Breast epithelium (tissue), 4 donors: ENCODE measurements at regions not wholly inside any gene's neighbourhood (a gene's known extent, or its start where the extent isn't known, plus 50 kb on each side); places are given as distances from the start of the nearest gene placed in this dataset.

Experiments used
- DNase-seq, 2 donors: peaks; one replicate each; pipeline ENCODE4 v3.0.0-alpha.2; 2019; ENCODE audit warnings: low spot score in 2 of 2
- H3K27ac ChIP-seq, 2 donors: fragments of 200-600 bp; sonication (generic) in 1 of 2; one replicate each; pipeline ENCODE4 v1.5.1; 2016 to 2019; ENCODE audit warnings: mild to moderate bottlenecking in 1 of 2
- H3K27me3 ChIP-seq, 2 donors: fragments of 200-600 bp; sonication (generic) in 1 of 2; one replicate each; pipeline versions ENCODE4 v1.5.1 to v1.6.0; 2017 to 2019; ENCODE audit warnings: control low read depth in 1 of 2, mild to moderate bottlenecking in 1 of 2
- H3K36me3 ChIP-seq: fragments of 200-600 bp; one replicate; pipeline ENCODE4 v1.5.1; 2019
- H3K4me1 ChIP-seq, 2 donors: fragments of 200-600 bp; sonication (generic); one replicate each; pipeline ENCODE4 v1.5.1; 2016 to 2019; ENCODE audit warnings: control low read depth in 1 of 2
- H3K4me3 ChIP-seq, 3 donors: fragments of 200-600 bp; sonication (generic); 1 replicate in 2 of 3; 2 replicates in 1 of 3; pipeline ENCODE4 v1.5.1; 2016 to 2019; ENCODE audit warnings: mild to moderate bottlenecking in 3 of 3, moderate library complexity in 2 of 3
- H3K9me3 ChIP-seq, 2 donors: fragments of 200-600 bp; sonication (generic) in 1 of 2; one replicate each; pipeline ENCODE4 v1.5.1; 2016 to 2019; ENCODE audit warnings: control low read depth in 1 of 2
- POLR2A ChIP-seq: fragments of 450-650 bp; IDR thresholded peaks from one replicate; pipeline ENCODE4 v1.6.1; 2016; ENCODE audit warnings: antibody characterized with exemption, mild to moderate bottlenecking, moderate library complexity
- POLR2AphosphoS5 ChIP-seq, 3 donors: sonication (generic); formaldehyde crosslinking; IDR thresholded peaks; one replicate each; pipeline ENCODE4 v1.6.1; 2017; ENCODE audit warnings: antibody characterized with exemption in 3 of 3
- intact Hi-C: fragments of 100-400 bp; cut with DNase I; formaldehyde crosslinking; loops from one replicate; pipeline ENCODE4 v1.15.1; 2023; ENCODE audit warnings: low total_unique reads
- TF ChIP-seq, protein P1 (sequence below), 3 donors: fragments of 450-650 bp; IDR thresholded peaks; one replicate each; pipeline ENCODE4 v1.5.1; 2016 to 2017; ENCODE audit warnings: antibody characterized with exemption in 3 of 3, mild to moderate bottlenecking in 3 of 3, moderate library complexity in 3 of 3

DNA sequence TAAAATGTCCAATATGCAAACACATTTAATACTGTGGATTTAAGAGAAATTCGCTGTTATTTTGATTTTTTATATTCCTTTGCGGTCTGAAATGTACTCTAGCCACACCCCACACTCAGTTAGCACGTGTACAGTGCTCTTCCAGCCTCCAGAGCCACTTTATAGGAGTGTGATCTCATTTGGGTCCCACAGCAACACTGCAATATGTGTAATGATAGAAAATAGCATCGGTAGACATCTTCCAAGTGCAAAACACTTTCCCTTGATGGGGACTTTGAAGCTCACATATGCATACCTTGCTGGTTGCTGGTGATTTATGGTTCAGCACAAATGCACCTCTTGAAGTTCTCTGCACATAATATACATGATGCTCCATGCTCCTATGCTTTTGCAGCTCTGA is 148.3 kb downstream of the GAS1 start:
- no peaks in the 10 kb centered on the region for H3K27me3 ChIP-seq
- no peak for DNase-seq
- no peaks in the 10 kb centered on the region for H3K9me3 ChIP-seq
- intact Hi-C loops: no loop called here
- no peak overlapping the region for H3K27ac ChIP-seq
- no peak for TF ChIP-seq POLR2AphosphoS5 (IDR thresholded peaks at IDR 0.05)
- H3K4me1 ChIP-seq: no peaks in the 10 kb centered on the region
- H3K4me3 ChIP-seq: no peak overlapping the region
- no peaks in the 10 kb centered on the region for H3K36me3 ChIP-seq

DNA sequence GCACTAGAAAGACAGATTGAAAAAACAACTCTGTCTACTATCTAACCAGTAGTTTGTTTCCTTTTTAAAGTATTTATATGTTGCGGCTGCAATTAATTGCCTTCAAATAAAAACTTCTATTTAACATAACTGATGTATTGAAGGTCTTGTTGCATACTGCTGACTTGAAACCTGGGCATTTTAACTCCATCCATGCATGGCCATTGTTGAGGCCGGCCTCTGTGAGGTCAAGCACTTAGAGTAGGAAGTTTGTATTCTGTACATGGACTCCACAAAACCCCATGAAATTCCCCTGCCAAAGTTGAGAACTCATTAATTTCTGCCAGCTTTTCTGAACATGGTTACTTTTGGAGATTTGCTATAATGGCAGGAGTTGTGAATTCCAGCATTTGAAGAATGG is 150.6 kb downstream of the GAS1 start:
- no peaks in the 10 kb centered on the region for H3K4me1 ChIP-seq
- no peak for TF ChIP-seq POLR2A
- TF ChIP-seq POLR2AphosphoS5 (IDR thresholded peaks at IDR 0.05): no peak
- TF ChIP-seq, protein P1, sequence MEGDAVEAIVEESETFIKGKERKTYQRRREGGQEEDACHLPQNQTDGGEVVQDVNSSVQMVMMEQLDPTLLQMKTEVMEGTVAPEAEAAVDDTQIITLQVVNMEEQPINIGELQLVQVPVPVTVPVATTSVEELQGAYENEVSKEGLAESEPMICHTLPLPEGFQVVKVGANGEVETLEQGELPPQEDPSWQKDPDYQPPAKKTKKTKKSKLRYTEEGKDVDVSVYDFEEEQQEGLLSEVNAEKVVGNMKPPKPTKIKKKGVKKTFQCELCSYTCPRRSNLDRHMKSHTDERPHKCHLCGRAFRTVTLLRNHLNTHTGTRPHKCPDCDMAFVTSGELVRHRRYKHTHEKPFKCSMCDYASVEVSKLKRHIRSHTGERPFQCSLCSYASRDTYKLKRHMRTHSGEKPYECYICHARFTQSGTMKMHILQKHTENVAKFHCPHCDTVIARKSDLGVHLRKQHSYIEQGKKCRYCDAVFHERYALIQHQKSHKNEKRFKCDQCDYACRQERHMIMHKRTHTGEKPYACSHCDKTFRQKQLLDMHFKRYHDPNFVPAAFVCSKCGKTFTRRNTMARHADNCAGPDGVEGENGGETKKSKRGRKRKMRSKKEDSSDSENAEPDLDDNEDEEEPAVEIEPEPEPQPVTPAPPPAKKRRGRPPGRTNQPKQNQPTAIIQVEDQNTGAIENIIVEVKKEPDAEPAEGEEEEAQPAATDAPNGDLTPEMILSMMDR (IDR thresholded peaks at IDR 0.05): no peak
- no peaks in the 10 kb centered on the region for H3K9me3 ChIP-seq
- intact Hi-C loops: no loop called here
- H3K4me3 ChIP-seq: no peak overlapping the region
- H3K36me3 ChIP-seq: no peaks in the 10 kb centered on the region
- H3K27me3 ChIP-seq: no peaks in the 10 kb centered on the region
- DNase-seq: no peak
- peak overlapping the region in 1 of 2 donors; percentile 36 for H3K27ac ChIP-seq

DNA sequence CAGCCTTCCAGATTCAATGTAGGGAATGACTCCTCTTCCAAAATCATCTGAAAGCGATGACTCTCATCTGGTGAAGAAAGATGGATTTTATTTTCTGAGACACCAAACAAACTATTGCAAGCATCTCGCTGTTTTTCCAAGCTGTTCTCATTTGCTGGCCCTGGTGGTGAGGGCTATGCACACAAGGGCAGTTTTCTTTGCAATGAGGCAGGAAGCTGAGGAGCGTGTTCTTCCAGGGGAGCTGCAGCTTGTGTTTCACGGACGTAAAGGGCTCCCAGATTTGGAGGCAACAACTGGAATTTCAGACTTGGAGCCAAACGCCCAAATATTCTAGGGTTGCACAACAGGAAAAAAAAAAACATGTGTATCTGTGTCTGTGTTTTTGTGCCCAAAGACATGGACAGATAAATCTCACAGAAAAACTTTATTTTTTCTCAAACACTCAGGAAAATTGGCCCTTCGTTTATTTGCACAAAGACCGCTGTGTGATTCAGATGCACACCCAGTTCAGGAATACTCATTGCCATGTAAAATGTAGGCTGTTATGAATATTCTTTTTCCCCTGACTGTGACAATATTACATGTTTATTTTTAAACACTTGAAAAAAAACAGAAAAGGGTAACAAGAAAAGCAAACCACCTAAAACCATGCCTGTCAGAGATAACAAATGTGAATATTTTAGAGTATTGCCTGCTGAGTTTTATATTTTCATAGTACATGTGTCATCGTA is 151.3 kb downstream of the GAS1 start:
- H3K4me1 ChIP-seq: no peaks in the 10 kb centered on the region
- H3K9me3 ChIP-seq: no peaks in the 10 kb centered on the region
- intact Hi-C loops: no loop called here
- TF ChIP-seq POLR2A (no peak), POLR2AphosphoS5 (IDR thresholded peaks at IDR 0.05) (peak; percentile 37 to 81 (median 54))
- TF ChIP-seq, protein P1 (IDR thresholded peaks at IDR 0.05): peak in 1 of 3 donors; percentile 23
- DNase-seq: peak in 1 of 2 donors; percentile 50
- peak overlapping the region; percentile 34 to 43 (median 37) for H3K4me3 ChIP-seq
- no peaks in the 10 kb centered on the region for H3K36me3 ChIP-seq
- peak overlapping the region; percentile 75 to 83 for H3K27ac ChIP-seq
- H3K27me3 ChIP-seq: no peaks in the 10 kb centered on the region

DNA sequence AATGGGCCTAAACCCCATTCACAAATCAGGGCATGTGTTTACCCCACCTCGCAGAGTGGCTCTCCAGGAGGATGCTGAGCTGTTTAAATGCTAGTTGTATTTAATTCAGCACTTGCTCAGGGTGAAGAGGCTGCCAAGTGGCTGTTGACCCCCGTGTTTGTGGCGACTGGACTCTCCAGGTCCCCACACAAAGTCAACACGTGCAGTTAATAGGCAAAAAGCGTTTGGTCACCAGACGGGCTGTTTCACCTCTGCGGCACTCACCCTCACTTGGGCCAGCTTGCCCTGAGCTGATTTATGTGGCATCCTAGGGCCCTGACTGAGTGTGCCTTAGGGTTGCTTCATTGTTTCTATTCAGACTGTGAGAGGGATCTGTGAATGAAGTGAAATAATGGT is 152.3 kb downstream of the GAS1 start:
- peak overlapping the region; percentile 34 to 43 (median 37) for H3K4me3 ChIP-seq
- intact Hi-C loops: no loop called here
- TF ChIP-seq, protein P1 (IDR thresholded peaks at IDR 0.05): no peak
- TF ChIP-seq POLR2A: no peak
- no peak for TF ChIP-seq POLR2AphosphoS5 (IDR thresholded peaks at IDR 0.05)
- H3K27ac ChIP-seq: peak overlapping the region; percentile 75 to 83
- DNase-seq: no peak
- H3K9me3 ChIP-seq: no peaks in the 10 kb centered on the region
- no peaks in the 10 kb centered on the region for H3K27me3 ChIP-seq
- H3K4me1 ChIP-seq: no peaks in the 10 kb centered on the region
- no peaks in the 10 kb centered on the region for H3K36me3 ChIP-seq

DNA sequence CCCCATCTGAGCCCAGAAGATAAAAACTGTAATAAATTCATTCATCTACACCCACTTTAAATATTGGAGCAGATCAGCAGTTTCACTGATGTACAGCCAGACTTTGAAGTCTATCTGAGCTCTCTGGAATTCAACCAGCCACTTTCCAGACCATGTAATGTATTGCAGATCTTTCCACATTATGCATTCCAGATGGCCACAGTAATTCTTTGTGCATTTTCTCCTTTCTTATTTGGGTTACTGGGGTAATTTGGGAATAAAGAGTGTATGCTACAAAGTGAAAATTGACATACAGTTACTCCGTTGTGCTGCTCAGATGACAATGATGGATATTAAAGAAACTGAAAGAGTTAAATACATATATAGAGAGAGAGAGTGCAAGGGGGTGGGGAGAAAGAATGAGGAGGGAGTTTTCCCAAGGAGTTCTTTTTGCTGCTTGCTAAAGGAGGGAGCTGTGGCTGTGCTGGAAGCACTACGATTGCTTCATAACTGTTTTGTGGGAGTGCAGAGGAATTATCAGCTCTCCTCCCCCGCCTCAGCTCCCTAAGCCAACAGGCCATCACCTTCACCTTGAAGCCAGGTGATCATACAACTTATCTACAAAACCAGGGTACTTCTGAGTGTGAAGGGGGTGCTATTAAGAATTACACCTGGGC is 152.8 kb downstream of the GAS1 start:
- peak overlapping the region; percentile 75 to 83 for H3K27ac ChIP-seq
- no peaks in the 10 kb centered on the region for H3K27me3 ChIP-seq
- no peak for DNase-seq
- peak overlapping the region; percentile 34 to 43 (median 37) for H3K4me3 ChIP-seq
- no peak for TF ChIP-seq POLR2A
- TF ChIP-seq, protein P1 (IDR thresholded peaks at IDR 0.05): no peak
- TF ChIP-seq POLR2AphosphoS5 (IDR thresholded peaks at IDR 0.05): no peak
- H3K9me3 ChIP-seq: no peaks in the 10 kb centered on the region
- intact Hi-C loops: no loop called here
- no peaks in the 10 kb centered on the region for H3K4me1 ChIP-seq
- H3K36me3 ChIP-seq: no peaks in the 10 kb centered on the region
